ENCODE measurements at regions not wholly inside any gene's neighbourhood (a gene's known extent, or its start where the extent isn't known, plus 50 kb on each side); places are given as distances from the start of the nearest gene placed in this dataset.

GRCh38 chr3:104988496-104988895, 378.2 kb upstream of the ALCAM start:
- FAIRE-seq, result no peak

GRCh38 chr3:104989878-104990277, 376.8 kb upstream of the ALCAM start:
- no peak for FAIRE-seq

- FAIRE-seq, result no peak
These were observed 376.0 kb upstream of the ALCAM start for GRCh38 chr3:104990758-104991157.

GRCh38 chr3:104992676-104993075, 374.0 kb upstream of the ALCAM start:
- FAIRE-seq, result no peak

- FAIRE-seq, result no peak
These were observed 360.5 kb upstream of the ALCAM start for GRCh38 chr3:105006164-105006563.

- no peak for FAIRE-seq
These were observed 353.1 kb upstream of the ALCAM start for GRCh38 chr3:105013657-105014056.

GRCh38 chr3:105014631-105015030, 352.1 kb upstream of the ALCAM start:
- FAIRE-seq, result no peak

- no peak for FAIRE-seq
These were observed 343.9 kb upstream of the ALCAM start for GRCh38 chr3:105022813-105023212.

- no peak for FAIRE-seq
These were observed 336.5 kb upstream of the ALCAM start for GRCh38 chr3:105030211-105030610.

GRCh38 chr3:105032541-105032940, 334.2 kb upstream of the ALCAM start:
- FAIRE-seq, result no peak

- FAIRE-seq, result no peak
These were observed 333.6 kb upstream of the ALCAM start for GRCh38 chr3:105033081-105033480.

- no peak for FAIRE-seq
These were observed 327.7 kb upstream of the ALCAM start for GRCh38 chr3:105039004-105039403.

GRCh38 chr3:105040026-105040622, 326.6 kb upstream of the ALCAM start:
- FAIRE-seq, result no peak

- FAIRE-seq, result no peak
These were observed 324.1 kb upstream of the ALCAM start for GRCh38 chr3:105042586-105042985.

GRCh38 chr3:105051111-105051510, 315.6 kb upstream of the ALCAM start:
- FAIRE-seq, result no peak

GRCh38 chr3:105051972-105052371, 314.7 kb upstream of the ALCAM start:
- FAIRE-seq, result no peak

- FAIRE-seq, result no peak
These were observed 303.9 kb upstream of the ALCAM start for GRCh38 chr3:105062853-105063252.

GRCh38 chr3:105065895-105066839, 300.5 kb upstream of the ALCAM start:
- no peak for FAIRE-seq

GRCh38 chr3:105067361-105067760, 299.3 kb upstream of the ALCAM start:
- no peak for FAIRE-seq

- no peak for FAIRE-seq
These were observed 289.5 kb upstream of the ALCAM start for GRCh38 chr3:105077060-105077822.

GRCh38 chr3:105083945-105084344, 282.8 kb upstream of the ALCAM start:
- FAIRE-seq, result no peak

- no peak for FAIRE-seq
These were observed 281.2 kb upstream of the ALCAM start for GRCh38 chr3:105085506-105085905.
